Kidney tubule cell (primary cell): ENCODE measurements at regions not wholly inside any gene's neighbourhood (a gene's known extent, or its start where the extent isn't known, plus 50 kb on each side); places are given as distances from the start of the nearest gene placed in this dataset.
A peak's percentile ranks its signal among the peaks of the same experiment; 100 is the strongest.
"Not testable (repeated sequence)": the region's sequence is repeated elsewhere in the genome, so short reads cannot be mapped to it uniquely, and the experiment has no call there.

Source experiments
- DNase-seq: peaks from one replicate; pipeline ENCODE4 v3.0.0-alpha.2; 2018; ENCODE audit warnings: low spot score

DNA sequence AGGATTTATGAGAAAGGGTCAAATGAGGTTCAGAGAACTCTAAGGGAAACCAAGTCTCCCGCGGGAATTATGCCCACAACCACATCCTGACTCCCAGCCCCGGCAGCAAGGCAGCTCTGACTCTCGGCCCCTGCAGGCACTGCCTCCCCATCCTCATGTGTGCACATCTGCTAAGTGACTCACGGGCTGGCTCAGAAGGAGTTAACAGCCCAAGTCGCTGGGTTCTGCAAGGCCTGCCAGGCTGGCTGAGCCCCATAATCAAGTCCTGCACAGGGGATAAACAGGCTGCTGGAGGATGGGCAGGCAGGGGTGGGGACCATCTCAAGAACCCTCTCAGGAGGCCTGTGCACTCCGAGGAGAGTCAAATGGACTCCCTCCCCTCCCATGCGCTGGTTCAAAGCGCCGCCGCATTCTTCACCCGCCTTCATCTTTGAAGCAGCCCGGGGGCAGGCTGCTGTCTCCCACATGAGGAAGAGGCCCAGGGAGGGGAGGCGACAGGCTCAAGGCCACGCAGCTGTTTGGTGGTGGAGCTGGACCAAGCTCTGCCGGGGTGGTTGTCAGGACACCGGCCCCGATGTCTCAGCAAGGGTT lies 344.3 kb downstream of the MATN1 start:
- DNase-seq: peak; percentile 44

DNA sequence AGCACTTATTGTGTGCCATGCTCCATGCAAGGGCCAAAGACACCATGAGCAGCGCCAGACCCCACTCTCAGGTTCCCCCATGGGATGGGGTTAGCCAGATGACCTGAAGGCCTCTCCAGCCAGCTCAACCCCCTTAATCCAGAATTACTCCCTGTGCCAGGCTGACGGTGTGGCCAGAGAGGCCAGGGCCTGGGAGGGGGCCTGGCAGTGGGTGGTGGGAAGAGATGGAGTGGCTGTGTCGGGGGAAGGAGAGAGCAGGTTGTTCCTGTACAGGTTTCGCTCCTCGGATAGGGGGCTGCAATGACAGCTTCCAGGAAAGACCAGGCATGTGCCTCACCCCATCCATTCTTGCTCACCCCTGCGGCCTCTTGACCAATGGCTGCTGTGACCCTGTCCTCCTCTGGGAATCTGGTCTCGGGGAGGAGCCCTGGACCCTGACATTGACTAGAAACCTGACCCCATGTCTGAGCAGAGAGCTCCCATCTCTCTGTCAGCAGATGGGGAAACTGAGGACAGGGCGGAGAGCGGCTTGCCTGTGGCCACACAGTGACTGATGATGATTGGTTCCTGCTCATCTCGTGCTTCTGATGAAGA lies 345.3 kb downstream of the MATN1 start:
- DNase-seq: no peak

DNA sequence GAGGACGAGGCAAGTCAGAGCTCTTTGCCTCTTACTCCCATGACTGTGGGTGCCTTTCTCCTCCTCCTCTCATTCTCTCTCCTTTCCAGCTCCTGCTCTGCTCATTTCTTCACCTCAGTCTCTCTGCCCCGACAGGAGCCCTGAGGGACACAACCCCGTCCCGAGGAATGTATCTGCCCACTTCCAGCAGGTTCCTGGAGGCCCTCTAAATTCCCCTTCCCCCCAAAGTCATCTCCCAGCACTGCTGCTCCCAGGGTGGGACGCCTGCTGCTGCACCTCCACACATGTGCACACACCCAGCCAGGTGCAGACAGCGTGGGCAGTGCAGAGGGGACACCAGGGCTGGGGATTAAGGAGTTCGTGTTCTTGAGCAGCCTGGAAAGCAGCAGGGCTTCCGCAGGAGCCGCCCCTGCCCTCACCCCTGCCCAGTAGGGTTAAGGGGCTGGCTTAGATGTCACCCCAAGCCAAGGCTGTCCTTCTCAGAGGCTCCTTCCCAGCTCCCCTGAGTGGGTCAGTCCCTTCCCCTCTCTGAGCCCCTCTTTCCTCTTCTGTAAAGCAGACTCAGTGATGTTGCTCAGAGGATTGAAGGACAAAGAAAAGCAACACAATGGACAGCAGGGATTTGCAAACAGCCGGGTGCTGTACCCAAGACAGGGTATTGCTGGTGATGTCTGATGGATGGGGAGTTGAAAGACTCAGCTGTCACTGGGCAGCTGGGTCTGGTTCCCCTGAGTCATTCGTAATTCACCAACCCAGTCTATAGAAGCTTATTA lies 346.0 kb downstream of the MATN1 start:
- DNase-seq: no peak

DNA sequence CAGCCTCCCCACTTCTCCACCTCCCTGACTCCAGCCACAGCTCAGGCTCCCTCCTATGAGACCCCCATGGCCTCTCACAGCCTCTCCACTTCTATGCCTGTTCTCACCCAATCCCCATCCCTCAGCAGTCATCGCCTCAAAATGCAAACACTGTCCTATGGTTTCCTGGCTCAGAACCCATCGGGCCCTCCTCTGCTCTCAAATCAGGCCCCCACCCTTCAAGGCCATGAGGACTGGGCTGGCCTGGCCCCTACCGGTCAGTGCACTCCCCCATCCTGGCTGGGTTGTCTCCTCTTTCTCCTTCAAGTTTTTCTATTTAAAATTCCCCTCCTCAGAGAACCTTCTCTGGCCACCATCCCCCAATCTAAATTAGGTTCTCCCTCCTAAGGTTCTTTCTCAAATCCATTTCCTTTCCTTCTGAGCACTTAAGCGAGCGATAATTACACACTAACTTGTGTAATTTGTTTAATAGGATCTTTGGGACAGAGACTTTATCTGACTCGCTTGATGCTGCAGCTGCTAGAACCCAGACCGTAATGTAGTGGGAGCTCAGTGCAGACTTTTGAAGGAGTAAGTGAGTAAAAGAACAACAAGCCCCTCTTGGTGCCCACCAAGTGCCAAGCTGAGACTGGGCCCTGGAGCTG lies 347.2 kb downstream of the MATN1 start:
- DNase-seq: no peak

DNA sequence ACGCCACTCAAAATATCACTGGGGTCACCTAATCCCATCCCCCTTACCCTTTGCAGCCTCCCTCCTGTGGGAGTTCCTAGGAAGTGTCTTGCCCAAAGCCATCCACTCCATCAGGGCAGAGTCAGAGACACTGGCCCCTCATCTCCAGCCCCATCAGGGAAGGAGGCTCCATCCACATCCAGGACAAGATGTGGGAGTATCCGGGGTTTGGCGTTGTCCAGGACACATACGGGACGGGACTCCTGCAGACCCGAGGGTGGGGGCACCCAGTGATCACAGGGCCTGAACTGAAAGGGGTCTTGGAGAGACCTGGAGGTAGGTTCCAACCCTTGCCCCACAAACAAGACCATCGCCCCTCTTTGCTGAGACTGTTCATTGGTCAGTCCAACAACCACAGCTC lies 348.2 kb downstream of the MATN1 start:
- no peak for DNase-seq

GRCh38 chr1:30374400-30375070 lies 348.9 kb downstream of the MATN1 start:
- DNase-seq: no peak

GRCh38 chr1:30373471-30374399 lies 349.6 kb downstream of the MATN1 start:
- no peak for DNase-seq

DNA sequence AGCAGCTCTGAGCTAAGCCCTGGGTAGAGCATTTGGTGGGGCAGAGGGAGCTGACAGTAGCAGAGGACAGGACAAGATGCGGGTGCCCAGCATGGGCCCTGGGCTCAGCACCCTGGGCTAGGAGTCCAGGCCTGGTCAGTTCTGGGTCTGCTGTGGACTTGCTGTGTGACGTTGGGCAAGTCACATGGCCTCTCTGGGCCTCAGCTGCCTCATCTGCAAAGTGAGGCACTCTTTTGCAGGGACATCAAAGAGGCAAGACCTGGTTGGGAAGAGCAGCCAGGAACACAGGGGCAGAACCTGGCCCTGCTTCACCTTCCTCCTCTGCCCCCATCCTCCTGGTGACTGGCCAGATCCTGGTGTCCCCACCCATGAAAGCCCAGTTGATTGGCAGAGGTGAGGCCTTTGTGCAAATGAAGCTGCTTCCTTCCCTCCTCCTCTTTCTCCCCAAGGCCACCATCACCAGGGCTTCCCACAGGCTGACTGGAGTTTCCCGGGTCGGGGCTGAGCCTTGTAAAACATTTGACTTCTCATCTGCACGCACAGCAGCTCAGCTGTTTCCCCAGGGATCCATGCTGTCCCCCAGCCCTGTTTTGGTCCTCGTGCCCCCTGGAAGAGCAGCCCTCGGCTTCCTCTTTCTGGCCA lies 350.5 kb downstream of the MATN1 start:
- no peak for DNase-seq

DNA sequence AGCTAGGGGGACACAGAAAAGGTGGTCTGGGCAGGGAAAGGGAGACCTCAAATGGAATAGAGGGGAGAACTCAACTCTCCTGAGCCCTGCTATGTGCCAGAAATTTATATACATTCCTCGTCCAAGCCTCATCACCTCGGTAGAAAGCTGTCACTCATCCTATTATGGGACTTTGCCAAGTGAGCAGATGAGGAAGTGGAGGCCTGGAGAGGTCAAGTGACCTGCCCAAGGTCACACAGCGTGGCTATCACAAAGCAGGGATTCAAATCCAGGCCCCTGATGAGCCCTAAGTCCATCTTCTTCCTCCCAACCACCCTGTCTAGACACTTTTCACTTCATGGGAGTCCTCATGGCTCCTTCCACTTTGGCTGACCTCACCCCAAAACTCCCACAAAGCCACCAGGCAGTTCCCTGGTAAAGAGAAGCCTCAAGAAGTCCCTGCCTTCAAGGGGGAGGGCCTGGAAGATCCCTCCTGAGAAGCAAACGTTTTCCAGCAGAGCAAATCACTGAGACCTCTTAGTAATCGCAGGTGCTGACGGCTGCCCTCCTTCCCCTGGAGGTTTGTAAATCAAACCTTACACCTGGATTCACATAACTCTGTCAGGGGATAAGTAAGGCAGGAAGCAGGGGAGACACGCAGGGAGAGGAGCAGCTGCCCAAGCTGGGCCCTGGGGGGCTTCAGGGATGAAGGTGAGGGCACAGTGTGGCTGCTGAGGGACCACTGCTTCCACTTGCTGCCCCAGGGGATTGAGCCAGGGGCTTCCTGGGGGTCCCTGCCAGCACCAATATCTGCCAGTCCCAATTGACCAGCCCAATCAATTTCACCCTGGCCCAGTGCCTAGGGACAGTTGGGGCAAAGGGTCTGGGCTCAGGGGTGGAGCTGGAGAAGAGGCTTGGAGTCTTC lies 351.2 kb downstream of the MATN1 start:
- no peak for DNase-seq

- no peak for DNase-seq
These were observed 352.1 kb downstream of the MATN1 start for GRCh38 chr1:30371179-30371788.

- no peak for DNase-seq
These were observed 354.6 kb downstream of the MATN1 start for GRCh38 chr1:30368651-30369240.

DNA sequence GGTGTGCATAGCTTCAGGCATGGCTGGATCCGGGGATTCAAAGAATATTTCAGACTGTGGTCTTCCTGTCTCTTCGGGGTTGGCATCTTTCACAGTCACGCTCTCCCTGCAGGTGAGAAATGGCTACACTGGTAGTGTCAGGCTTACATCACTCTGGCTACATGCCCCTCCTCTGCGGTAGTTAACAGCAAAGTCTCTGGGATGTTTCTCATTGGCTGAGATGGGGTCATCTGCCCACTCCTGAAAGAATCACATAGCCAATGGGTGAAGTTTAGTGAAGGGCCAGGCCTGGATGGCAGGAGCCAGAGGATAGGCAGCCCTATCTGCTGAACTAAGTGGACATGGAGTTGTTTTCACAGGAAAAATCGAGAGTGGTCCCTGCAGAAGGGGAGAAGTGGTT lies 356.5 kb downstream of the MATN1 start:
- DNase-seq: no peak

- DNase-seq: no peak
These were observed 357.2 kb downstream of the MATN1 start for GRCh38 chr1:30366199-30366598.

DNA sequence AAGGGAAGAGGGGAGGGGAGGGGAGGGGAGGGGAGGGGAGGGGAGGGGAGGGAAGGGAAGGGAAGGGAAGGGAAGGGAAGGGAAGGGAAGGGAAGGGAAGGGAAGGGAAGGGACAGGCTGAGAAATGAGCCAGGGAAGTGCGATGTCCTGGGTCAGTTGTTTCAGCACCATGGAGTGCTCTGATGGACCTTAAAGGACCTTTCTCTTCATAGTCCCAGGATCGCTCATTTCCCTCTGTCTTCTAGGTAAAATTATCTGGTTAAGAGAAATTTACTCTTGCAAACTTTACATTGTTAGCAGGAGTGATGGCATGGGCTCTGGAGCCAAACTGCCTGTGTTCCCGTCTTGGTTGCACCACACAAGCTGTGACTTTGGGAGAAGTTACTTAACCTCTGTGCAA lies 357.8 kb downstream of the MATN1 start:
- no peak for DNase-seq

DNA sequence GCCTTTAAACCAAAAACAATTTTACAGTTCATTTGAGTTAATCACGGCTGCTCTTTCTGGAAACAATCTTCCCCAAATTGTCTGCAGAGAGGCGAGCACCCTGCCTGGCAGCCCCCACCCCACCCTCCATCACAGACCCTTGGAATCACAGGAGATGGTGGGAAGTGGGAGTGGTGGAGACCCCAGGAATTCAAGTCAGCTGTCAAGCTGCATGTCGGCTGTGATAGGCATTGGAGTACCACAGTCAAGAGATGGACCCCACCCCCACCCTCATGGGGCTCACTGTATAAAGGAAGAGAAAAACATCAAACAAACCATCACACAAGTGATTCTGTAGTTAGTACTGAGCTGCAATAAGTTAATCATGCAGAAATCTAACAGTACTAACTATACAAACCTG lies 360.4 kb downstream of the MATN1 start:
- DNase-seq: no peak

- no peak for DNase-seq
These were observed 360.8 kb downstream of the MATN1 start for GRCh38 chr1:30362603-30362990.

- not testable (repeated sequence) for DNase-seq
These were observed 361.3 kb downstream of the MATN1 start for GRCh38 chr1:30361890-30362602.

GRCh38 chr1:30360753-30361152 lies 362.6 kb downstream of the MATN1 start:
- DNase-seq: no peak
